ENCODE measurements at regions not wholly inside any gene's neighbourhood (a gene's known extent, or its start where the extent isn't known, plus 50 kb on each side); places are given as distances from the start of the nearest gene placed in this dataset.
A peak's percentile ranks its signal among the peaks of the same experiment; 100 is the strongest.
"Not testable (repeated sequence)": the region's sequence is repeated elsewhere in the genome, so short reads cannot be mapped to it uniquely, and the experiment has no call there.

DNA sequence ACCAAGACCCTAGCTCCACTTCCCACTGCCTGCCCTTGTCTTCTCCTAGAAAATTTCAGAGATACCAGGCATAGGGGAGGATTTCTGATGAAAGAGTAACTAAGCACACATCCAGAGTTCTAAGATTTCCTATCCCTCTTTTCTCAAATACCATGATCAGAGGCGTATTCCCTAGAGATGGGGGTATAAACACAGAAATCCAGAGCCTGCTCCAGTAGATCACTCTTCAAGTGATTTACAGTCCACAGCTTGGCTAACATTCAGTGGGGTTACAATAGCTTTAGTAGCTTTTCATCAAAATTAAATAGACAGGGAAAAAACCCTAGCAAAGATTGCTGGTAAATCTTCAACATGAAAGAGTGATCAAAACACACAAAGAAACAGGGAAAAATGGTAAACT lies 800.7 kb upstream of the GRM7 start:
- no peak for DNase-seq

DNA sequence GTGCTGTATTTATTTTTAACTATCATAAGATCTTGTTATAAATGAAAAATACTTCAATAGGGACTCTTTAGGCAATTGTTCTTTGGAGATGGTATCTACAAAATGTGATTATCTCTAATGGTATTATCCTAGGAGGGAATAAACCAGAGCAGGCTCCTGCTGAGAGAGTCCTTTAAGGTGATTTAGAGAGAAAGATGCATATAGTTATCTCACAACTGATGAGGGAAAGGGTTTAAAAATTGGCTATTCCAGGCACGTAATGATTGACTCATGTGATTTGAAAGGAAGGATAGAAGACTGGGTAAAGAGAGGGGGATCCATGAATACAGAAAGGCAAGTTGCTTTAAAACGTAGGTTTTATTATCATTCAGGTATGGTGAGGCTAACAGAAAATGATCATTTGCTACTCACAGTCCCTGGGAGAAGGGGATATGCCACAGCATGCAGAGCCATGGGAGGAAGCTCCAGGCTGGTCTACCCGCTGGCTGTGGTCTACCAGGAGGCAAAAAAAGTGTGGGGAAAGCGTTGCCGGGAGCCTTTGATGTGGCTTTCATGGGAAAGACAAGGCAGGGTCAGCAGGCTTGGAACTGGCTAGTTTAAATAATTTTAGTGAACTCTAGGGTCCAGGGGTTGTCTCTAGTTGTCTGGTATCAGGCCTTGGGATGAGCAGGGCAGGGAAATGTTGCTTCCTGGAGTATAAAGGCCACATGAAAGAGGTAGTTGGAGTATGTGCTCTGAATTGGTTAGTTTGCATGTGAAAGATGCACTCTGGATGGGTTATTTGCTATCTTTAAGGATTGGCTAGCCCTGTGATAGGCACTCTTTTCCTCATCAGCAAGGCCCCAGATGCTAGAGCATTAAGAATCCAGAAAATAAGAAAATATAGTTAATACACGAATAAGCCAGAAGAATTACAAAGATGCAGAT lies 798.4 kb upstream of the GRM7 start:
- no peak for DNase-seq

DNA sequence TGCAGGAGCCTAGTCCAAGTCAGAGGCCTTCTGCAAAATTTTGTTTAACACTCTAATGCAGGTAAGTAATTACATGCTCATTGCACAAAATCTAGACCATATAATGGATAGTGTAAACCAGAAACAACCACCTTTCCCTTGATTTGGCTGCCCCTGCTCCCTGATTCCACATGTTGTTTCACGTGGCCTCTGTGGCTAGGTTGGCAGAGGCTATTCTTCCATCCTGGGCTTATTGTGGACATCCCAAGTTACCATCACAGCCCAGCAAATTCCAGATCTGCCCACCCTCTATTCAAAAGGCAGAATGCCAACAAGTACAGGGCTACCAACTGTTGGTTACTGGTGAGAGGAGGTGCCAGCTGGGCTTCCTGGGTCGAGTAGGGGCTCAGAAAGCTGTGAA lies 794.5 kb upstream of the GRM7 start:
- no peak for DNase-seq

DNA sequence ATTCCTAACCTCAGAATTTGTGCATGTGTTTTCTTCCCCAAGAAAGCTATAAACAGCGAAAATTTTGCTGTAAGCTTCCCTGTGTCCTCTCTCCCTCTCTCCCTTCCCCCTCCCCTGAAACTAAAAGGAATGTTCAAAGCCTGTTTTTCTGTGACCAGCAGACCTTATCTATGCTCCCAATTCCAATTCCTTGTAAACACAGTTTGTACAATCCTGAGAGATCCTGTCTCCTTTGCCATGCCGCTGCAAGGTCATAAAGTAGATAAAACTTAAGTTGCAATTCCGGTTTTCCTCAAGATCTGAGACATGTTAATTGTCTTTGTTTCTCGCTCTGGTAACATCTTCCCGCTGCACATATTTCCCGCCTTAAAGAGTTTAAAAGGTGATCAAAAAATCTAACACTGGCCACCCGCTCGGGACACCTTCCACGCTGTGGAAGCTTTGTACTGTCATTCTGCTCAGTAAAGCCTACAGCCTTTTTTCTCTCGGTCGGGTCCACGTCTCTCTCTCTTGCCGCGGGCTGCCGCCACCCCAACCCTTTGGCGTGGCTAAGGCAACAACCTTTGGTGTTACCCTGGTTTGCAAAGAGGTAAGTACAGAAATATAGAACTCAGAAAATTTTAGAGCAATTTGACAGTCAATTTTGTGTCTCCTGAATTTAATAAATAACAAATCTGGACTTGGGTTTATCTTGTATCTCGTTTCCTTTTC lies 793.9 kb upstream of the GRM7 start:
- not testable (repeated sequence) for DNase-seq

DNA sequence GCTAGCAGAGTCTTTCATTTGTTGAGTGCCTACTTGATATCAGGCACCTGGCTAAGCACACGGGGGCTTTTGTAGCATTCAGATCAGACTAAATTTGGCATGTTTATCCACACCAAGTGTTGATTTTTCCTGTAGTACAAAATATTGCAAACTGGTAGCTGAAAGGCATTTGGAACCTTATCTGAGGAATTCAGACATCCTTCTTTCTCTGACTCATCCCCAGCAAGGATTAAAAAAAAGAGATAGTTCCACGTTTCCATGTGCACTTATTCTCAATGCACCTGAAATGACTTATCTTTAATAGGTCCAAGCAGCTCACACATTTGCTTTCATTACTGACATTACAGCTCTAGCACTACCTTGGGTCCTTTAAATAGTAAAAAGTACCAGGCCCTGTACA lies 786.0 kb upstream of the GRM7 start:
- peak in 1 of 3 donors; percentile 5 for DNase-seq

DNA sequence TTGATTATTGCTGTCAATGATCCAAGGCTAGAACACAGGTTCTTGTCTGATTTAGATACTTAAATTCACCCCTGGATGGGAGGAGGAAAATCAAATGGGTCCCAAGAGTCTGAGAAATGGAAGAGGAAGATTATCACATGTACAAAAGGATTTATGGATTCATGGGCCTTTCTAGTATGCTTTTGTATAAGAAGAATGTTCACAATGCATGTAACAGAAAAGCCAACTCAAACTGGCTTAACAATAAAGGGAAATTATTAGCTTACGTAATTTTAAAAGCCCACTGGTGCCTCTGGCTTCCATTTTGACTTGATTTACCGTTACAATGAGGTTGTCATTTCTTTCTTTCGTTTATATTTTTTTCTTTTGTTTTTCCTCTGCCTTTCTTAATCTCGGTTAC lies 782.5 kb upstream of the GRM7 start:
- DNase-seq: no peak

DNA sequence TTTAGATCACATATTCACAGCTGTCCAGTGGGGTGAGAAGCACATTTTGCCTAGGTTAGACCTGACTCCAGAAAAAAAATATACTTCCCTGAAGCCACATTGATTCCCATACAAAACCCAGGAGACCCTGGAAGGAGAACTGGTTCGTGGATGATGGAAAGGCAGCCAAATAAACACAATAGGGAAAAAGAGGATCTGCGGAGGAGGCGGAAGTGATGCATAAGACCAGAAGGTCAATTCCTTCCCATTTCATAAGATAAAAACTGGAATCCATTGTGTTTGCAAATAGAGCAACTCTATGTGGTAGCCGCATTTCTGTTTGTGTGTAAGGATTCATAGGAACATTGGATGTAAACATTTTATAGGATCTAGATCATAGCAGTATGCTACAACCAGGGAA lies 781.9 kb upstream of the GRM7 start:
- no peak for DNase-seq

DNA sequence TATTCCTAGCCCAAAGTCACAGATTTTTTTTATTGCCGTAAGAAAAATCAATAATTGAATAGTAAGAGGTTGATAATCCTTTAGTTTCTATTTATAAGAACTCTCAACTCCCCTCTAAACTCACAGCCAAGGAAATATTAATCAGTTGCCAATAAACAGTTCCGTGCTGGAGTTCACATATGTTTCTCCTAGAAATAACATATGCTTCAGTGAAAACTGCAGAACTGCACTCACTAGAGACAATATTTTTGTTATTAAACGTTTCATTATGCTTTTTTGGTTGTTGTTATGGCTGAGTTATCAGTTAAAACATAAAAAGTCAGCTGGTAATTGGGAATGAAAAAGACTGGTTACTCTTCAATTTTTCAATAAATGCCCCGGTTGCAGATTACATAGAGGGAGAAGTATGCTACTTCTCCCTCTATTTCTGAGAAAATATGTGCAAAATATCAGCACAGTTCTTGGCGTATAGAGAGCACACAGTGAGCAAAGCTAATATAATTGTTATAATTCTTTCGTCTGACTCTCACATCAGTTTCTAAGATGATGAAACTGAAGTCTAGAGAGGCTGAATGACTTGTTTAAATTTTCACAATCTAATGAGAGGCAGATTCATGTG lies 781.2 kb upstream of the GRM7 start:
- peak in 1 of 3 donors; percentile 16 for DNase-seq

DNA sequence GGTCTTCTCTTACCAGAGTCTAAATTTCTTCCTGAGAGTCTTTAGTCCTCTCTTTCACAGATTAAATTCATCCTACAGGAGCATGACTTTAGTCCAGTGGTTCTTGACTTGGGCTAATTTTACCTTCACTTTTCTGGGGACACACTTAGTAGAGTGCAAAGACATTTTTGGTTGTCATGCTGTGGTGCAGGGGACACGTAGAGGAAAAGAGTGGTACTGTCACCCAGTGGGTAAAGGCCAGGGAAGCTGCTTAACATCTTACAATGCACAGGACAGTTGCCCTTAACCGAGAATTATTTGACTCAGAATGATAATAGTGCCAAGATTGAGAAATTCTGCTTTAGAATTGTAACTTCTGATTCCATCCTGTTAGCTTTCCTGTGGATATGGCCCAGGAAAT lies 772.5 kb upstream of the GRM7 start:
- DNase-seq: no peak

DNA sequence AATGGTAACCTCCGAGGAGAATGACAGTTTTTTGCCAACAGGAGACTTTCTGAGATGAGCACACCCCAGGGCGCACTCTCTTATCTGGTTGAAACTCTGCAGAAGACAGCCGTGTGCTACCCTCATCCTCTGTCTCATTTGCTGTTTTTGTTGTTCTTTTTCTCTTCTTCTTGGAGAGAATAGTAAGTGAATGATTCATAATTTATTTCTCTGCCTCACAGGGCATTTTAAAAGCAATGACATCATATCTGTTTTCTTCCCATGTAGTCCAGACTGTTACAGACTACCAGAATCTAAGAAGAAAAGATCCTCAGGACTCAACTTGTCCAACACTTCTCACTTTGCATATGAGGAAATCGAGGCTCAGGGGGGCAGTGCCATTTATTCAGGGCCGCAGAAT lies 771.1 kb upstream of the GRM7 start:
- peak in 1 of 3 donors; percentile 5 for DNase-seq

DNA sequence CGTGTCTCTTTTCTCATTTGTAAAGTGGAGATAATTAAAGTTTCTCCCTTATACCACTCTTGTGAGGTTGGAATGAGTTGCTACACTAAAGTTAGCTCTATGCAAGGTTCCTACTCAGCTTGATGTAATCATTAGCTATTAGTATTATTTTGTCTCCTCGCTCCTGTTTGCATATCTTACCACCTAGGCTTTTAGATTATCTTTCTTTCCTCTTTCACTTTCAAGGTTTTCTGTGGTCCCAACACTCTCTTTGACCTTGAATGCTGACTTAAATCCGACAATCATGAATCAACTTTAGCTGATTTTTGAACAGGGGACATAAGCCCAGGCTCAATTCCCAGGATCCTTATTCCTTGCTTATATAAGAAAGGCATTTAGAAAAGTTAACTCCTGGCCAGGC lies 769.7 kb upstream of the GRM7 start:
- DNase-seq: no peak

DNA sequence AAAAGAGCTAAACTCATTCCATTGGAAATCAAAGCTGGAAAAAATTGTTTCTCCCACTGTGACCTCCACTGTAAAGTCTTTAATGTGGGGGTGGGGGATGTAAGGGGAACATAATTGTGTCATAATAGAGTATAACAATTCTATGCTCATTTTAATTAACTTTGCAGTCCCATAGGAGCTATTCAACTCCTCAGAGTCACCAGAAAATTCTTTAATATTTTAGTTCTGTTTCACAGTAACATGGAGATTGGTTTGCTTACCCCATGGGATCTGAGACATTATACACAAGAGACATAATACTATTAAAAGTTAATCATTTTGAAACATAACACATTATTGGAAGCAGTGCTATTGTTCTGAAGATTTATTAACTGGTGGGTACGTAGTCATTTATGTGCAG lies 765.9 kb upstream of the GRM7 start:
- no peak for DNase-seq

DNA sequence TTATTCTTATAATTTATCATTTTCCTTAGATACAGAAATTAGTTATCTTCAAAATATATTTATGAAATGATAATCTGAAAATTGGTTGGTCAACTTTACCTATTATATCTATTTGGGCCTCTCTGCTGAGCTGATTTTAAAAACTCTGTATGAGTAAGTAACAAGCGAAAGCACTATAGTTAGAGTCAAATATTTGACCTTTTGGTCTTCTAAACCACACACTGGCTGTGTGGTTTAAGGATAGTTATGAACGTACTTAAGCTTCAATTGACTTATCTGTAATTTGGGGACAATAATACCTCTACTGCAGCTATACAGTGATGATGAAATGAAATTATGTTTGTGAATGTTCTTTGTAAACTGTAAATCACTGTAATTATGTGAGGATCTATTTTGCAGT lies 763.9 kb upstream of the GRM7 start:
- no peak for DNase-seq

DNA sequence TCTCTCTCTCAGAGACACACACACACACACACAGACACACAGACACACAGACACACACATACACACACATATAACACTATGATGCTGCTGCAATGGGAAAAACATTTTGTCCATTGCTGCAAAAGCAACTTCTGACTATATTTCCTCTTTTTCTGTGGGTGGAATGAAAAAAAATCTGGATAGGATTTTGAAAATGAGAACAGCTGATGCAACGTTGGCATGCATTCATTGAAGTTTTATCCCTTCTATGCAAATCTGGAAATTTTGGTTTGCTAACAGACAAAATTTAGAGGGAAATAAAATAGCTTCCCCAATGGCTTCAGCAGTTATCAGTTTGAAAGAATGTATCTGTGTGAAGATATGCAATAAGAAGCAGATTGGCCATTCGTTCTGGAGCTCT lies 763.4 kb upstream of the GRM7 start:
- peak in 2 of 3 donors; percentile 2 to 24 for DNase-seq

DNA sequence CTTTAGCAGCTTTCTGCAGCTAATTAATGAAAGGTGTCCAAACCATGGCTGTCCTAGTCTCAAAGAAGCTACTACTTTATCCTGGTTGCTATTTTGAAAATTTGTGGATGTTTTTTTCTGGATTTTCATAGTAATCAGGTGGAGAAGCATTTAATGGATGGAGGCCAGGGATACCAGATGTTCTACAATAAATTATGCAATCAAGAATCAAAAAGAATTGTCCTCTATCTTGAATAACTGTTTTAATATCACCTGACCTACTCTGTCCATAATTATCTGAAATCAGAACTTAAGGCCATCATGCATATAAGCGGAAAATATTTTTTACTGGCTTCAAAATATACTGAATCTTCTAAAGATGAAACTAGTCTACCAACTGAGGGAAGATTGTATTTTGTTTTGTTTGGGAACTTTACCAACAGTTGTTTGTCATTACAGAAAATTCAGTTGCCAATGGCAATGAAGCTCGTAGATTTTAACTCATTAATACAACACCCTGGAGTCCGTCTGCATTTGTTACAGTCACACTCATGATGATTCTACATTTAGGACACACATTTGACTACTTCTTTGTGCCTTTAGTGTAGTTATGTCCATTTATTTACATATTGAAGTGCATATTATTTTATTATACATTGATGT lies 762.3 kb upstream of the GRM7 start:
- DNase-seq: no peak

DNA sequence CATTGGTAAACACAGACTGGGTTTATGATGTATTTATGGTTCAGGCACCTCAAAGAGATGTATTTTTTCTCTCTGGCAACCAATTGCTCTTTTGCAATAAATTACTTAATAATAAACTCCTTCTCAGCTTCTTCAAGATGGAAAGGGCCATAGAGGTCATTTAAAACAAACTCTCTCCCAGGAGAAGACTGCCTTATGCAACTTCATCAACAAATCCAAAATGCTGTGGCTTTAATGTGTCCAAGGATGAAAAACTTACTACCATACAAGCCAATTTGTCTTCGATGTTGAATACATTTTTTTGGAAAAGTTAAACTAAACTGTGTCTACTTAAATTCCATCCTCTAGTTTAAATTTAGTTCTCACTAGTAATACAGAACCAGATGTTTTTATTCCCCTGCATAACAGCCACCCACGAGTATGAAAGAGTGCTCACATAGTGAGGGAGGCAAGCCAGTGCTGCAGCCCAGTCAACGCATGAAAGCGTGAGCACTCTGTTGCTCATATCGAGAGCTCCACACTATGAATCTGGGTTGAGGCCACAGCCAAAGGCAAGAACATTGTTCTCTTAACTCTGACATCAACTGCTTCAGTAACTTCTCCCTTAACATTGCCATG lies 761.3 kb upstream of the GRM7 start:
- no peak for DNase-seq

DNA sequence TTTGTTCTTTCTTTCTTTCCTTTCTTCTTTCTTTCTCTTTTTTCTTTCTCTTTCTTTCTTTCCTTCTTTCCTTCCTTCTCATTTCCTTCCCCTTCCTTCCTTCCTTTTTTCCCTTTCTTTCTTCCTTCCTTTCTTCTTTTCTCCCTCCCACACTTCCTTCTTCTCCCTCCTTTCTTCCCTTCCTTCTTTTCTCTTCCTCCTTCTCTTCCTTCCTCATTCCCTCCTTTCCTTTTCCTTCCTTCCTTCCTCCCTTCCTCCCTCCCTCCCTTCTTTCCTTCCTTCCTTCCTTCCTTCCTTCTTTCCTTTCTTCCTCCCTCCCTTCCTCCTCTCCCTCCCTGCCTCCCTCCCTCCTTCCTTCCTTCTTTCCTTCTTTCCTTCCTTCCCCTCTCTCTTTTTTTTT lies 755.7 kb upstream of the GRM7 start:
- DNase-seq: no peak

DNA sequence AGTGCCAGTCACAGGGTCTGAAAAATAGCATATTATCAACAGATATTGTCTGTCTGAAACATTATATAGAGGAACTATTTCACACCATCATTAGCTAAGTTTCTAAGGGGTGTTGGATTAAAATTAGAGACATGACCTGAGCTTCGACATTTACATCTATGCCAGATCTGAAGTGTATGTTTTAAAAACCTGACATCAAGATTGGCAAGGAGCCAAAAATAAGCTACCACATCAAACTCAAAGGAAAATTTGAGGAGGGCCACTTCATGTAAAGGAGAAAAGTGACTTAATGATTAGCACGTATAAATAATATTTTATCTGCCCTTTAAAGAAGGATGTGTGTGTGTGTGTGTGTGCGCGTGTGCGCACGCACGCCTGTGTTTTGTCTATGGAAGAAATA lies 752.0 kb upstream of the GRM7 start:
- no peak for DNase-seq

DNA sequence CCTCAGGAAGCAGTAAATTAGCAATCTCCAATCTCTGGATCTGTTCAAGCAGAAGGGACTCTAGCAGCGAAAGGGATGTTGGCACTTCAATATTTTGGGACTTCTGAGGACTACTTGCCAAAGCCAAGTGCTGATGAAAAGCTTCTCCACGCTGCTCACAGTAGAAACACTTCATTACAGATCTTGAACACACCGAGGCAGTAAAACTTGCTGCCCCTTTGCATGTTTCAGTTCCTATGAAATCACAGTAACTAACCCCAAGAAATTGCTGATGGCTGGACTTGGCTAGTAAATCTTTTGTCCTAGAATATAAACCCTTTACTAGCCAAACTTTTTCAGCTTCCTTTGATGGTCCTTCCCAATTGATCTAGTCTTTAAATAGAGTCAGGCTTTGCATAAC lies 750.5 kb upstream of the GRM7 start:
- no peak for DNase-seq

DNA sequence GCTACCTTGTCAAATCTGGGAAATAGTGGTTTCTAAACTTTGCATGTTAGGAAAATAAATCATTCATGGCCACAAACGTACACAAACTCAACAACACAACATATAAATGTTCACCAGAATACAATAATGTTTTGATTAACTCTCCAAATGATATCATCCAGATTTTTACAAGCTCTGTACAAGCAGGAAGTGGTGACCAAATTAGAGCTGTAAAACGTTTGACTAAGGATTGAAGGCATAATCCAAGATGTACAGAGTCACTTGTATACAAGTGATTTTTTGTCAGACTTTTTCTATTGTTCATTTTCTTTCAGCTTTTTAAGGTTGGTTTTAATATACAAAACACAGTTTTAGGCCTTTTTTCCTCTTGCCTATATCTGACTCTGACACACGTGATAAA lies 748.4 kb upstream of the GRM7 start:
- DNase-seq: no peak

DNA sequence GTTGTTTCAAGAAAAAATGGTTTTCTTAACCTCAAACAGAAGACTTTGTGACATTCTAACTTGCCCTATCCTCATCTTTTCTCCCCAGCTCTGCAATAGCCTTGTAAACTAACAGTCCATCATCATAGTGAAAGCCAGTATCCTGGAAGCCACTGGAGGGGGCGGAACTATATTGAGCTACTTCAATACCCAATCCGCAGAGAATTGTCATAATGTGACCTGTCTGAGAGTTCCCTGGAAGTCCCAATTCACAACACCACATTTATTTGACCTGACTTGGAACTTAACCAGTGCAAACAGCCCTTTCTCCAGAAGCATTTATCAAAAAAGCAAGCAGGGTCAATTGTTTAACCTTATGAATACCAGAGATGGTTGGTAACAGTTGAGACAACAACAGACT lies 747.6 kb upstream of the GRM7 start:
- DNase-seq: no peak

DNA sequence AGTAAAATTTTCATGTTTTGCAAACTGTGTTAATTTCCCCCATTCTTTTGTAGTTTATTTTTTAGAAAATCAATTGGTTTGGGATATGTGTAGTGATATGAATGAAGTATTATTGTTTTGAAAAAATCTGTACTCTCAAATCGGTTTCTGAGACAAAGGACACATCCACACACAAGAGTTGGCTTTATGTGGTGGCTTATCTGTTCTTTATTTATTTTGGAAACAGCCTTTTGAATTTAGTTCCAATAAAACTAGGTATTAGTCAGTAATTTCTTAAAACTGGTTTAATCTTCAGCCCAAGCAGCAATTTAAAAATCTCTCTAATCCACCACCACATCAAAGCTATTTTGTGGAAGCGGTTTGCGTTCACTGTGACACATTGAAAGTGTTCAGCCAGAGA lies 741.5 kb upstream of the GRM7 start:
- no peak for DNase-seq

DNA sequence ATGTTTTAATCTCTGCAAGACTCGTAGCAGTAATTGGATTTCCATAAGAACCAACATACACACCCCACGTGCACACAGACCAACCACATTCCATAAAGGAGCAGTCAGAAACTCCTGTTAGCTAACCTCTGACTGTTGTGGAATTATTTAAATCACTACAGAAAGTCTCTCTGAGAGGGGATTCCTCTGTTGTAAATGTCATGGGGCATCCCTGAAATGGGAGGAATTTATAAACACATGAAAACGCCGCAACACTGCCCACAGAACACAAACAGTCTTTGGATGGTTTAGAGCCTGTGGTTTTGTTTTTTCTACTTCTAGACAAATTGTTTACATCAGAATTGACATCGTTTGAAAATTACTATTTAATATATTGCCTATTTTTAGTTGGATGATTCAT lies 740.1 kb upstream of the GRM7 start:
- no peak for DNase-seq
